NCI-H2196 (cell line): ENCODE measurements at regions not wholly inside any gene's neighbourhood (a gene's known extent, or its start where the extent isn't known, plus 50 kb on each side); places are given as distances from the start of the nearest gene placed in this dataset.

Experiments
- DNase-seq: peaks from one replicate; lab custom pipeline; 2025; ENCODE audit not compliant: unreplicated experiment; lab: John Stamatoyannopoulos, UW

GRCh38 chr2:121123268-121123667 lies 161.7 kb downstream of the TFCP2L1 start:
- no peak for DNase-seq

GRCh38 chr2:121124330-121124729 lies 160.7 kb downstream of the TFCP2L1 start:
- no peak for DNase-seq

GRCh38 chr2:121125350-121125749 lies 159.7 kb downstream of the TFCP2L1 start:
- DNase-seq, result no peak

- DNase-seq, result no peak
These were observed 156.0 kb downstream of the TFCP2L1 start for GRCh38 chr2:121128741-121129659.

GRCh38 chr2:121129692-121130091 lies 155.3 kb downstream of the TFCP2L1 start:
- no peak for DNase-seq

DNA sequence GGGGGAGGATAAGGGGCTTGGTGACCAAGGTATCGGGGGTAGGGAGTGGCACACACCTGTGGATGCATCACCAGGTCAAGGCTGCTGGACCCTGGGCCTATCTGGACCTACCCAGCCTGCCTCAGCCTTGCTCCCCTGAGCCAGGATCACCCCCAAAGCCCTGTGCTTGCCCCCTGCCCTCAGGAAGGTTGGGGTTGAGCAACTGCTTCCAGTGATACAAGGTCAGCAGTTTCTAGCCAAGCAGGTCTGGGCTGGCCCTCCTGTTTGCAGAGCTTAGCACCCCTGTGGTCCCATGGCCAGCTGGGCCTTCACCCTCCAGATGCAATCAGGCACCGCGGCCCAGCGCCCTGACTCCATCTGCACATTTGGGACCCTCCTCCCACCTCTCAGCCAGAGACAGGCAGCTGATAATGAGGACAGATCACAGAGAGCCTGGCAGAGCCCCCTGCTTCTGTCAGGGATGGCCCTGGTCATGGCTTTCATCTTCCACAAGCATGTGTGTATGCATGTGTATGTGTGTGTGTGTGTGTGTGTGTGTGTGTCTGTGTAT lies 154.6 kb downstream of the TFCP2L1 start:
- no peak for DNase-seq

GRCh38 chr2:121131375-121131774 lies 153.6 kb downstream of the TFCP2L1 start:
- DNase-seq, result no peak

DNA sequence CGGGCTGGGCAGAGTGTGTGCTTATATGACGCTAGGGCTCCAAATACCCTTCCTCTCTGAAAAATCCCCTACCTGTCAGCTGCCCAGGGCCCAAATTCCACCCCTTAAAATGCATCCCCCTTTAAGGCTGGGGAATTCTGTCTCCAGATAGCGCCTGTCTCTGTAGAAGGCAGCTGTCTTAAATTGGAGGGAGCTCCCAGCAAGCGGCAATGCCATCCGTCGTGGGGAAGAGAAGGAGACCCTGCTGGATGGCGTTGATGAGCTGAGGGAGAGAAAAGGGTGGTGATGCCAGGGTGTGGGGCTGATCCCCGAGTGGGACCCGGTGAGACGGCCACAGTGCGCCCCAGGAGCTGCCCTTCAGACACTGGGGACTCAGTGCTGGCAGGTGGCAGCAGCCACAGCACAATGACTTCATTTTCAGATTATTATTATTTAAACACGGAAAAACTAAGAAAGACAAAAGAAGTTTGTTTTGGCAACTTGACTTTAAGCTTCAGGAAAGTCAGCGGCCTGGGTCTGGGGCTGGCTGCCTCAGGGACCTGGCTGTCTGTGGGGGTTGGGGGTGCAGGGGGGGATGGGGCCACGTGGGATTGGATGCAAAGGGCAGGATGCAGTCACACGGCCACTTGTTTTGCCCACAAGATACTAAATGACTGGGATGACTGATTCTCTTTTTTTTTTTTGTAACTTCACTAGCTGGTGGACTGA lies 152.8 kb downstream of the TFCP2L1 start:
- DNase-seq, result no peak

- no peak for DNase-seq
These were observed 152.3 kb downstream of the TFCP2L1 start for GRCh38 chr2:121132762-121133107.

- DNase-seq, result no peak
These were observed 151.3 kb downstream of the TFCP2L1 start for GRCh38 chr2:121133551-121134319.

DNA sequence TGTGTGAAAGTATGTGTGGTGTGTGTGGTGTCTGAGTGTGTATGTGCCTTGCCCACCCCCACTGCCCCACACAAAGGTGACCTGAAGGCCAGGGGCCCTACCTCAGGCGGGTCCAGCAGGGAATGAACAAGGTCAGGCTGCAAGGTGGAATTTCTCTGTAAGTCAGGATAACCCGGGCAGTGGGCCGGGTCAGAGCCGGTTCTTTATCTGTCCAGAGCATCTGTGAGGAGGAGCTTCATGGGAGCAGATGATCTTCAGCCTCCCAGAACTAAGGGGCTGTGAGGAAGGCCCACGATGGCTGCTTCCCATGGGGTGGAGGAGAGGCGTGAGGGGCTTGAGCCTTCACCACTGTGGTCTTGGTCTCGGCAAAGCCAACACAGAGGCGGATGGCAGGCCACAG lies 150.3 kb downstream of the TFCP2L1 start:
- no peak for DNase-seq

GRCh38 chr2:121135168-121135853 lies 149.7 kb downstream of the TFCP2L1 start:
- peak; percentile 11 for DNase-seq

GRCh38 chr2:121136323-121136722 lies 148.7 kb downstream of the TFCP2L1 start:
- no peak for DNase-seq

- DNase-seq, result no peak
These were observed 147.4 kb downstream of the TFCP2L1 start for GRCh38 chr2:121137571-121137970.

DNA sequence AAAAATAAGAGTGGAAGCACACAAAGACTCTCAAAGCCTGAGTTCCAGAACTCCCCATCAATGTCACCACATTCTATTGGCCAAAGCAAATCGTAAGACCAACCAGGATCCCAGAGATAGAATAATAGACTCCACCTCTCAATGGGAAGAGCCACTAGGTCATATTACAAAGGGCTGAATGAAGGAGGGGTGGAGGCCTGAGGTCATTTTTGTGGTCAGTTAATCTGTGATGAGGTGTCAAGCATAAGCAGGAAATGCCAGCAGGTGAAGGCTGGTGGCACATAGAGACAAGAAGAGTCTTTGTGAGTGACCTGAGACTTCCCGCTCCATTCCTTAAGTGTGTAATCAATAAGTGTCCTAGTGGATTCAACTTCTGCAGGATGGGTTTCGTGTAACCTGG lies 144.3 kb downstream of the TFCP2L1 start:
- DNase-seq, result peak; percentile 19

DNA sequence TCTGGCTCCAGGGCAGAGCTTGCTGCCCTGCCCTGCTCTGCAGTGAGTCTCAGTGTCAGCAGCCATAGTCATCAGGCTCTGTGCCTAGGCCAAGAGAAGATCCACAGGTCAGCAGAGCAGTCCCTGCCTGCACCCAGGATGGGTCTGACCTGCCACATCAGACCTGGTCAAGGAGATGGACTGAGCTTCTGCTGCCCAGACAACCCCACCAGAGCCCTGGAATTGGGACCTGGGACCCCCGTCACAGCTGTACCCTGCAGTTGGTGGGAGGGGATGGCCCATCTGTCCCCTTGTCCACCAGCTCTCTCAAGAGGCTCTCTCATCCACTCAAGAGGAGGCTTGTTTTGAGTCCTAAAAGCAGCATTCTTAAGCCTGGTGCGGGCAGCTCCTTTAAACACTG lies 142.6 kb downstream of the TFCP2L1 start:
- DNase-seq, result no peak

GRCh38 chr2:121144111-121144510 lies 140.9 kb downstream of the TFCP2L1 start:
- no peak for DNase-seq

DNA sequence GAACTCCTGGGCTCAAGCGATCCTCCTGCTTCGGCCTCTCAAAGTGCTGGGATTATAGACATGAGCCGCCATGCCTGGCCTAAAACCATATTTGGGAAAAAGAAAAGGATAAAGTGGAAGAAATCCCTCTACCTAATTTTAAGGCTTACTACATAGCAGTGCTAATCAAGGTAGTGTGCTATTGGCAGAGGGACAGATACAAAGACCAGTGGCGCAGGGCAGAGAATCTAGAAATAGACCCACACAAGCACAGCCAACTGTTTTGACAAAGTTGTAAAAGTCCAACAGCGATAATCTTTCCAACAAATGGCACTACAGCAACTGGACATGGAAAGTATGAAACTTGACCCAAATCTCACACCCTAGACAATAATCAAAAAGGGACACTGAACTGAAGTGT lies 138.4 kb downstream of the TFCP2L1 start:
- DNase-seq, result no peak

- DNase-seq, result no peak
These were observed 137.2 kb downstream of the TFCP2L1 start for GRCh38 chr2:121147766-121148165.

GRCh38 chr2:121148481-121148880 lies 136.5 kb downstream of the TFCP2L1 start:
- no peak for DNase-seq

DNA sequence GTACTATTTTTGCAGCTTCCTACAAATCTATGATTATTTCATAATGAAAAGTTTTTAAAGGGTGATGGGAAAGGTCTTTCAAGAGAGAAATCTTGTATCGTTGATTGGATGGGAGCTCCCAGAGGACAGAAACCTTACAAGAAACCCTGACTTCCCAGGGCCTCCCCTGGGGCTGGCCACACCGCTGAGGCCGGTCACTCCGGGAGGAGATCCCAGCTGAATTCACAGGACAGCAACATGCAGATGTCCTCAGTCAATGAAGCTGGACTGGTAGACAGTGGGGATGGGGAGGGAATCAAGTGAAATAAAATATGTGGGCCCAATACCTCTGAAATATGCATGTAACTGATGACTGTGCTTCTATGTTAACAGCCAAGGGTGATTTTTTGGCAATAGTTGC lies 135.6 kb downstream of the TFCP2L1 start:
- no peak for DNase-seq
